ENCODE measurements at regions not wholly inside any gene's neighbourhood (a gene's known extent, or its start where the extent isn't known, plus 50 kb on each side); places are given as distances from the start of the nearest gene placed in this dataset.

DNA sequence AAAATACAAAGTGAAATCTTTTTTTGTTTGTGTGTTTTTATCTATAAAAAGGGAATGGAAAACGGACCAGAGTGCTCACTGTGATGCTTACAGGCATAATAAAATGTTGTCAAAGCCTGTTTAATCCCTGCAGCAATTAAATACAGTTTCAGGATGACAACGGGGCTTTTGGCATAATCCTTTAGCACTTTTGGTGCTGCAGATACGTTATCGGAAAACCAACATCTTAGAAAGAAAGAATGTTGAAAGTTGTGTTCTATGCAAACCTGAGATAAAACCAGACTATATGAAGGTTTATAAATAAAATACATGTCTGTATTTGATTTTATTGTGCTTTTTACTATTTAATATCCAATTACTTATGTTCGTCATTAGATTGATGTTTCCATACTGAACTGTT is 307.4 kb upstream of the DAB2 start:
- TF ChIP-seq, protein P1, sequence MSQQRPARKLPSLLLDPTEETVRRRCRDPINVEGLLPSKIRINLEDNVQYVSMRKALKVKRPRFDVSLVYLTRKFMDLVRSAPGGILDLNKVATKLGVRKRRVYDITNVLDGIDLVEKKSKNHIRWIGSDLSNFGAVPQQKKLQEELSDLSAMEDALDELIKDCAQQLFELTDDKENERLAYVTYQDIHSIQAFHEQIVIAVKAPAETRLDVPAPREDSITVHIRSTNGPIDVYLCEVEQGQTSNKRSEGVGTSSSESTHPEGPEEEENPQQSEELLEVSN (IDR thresholded peaks at IDR 0.05; ENCODE audit: borderline replicate concordance, low read depth): no peak
- TF ChIP-seq MYC (IDR thresholded peaks at IDR 0.05; ENCODE audit: borderline replicate concordance, low read length): no peak
- no peak for TF ChIP-seq CEBPB (IDR thresholded peaks at IDR 0.05)
- TF ChIP-seq NR3C1 (IDR thresholded peaks at IDR 0.05): no peak
- TF ChIP-seq, protein P2, sequence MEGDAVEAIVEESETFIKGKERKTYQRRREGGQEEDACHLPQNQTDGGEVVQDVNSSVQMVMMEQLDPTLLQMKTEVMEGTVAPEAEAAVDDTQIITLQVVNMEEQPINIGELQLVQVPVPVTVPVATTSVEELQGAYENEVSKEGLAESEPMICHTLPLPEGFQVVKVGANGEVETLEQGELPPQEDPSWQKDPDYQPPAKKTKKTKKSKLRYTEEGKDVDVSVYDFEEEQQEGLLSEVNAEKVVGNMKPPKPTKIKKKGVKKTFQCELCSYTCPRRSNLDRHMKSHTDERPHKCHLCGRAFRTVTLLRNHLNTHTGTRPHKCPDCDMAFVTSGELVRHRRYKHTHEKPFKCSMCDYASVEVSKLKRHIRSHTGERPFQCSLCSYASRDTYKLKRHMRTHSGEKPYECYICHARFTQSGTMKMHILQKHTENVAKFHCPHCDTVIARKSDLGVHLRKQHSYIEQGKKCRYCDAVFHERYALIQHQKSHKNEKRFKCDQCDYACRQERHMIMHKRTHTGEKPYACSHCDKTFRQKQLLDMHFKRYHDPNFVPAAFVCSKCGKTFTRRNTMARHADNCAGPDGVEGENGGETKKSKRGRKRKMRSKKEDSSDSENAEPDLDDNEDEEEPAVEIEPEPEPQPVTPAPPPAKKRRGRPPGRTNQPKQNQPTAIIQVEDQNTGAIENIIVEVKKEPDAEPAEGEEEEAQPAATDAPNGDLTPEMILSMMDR (IDR thresholded peaks at IDR 0.05): no peak
- no peak for TF ChIP-seq CBX2 (IDR thresholded peaks at IDR 0.05; ENCODE audit: borderline replicate concordance, low read depth)
- no peak for TF ChIP-seq POLR2AphosphoS2 (conservative IDR thresholded peaks at IDR 0.05; ENCODE audit: low read length)
- TF ChIP-seq MAFK (IDR thresholded peaks at IDR 0.05; ENCODE audit: partially characterized antibody): no peak
- no peak for TF ChIP-seq JUNB (IDR thresholded peaks at IDR 0.05)
- TF ChIP-seq, protein P3, sequence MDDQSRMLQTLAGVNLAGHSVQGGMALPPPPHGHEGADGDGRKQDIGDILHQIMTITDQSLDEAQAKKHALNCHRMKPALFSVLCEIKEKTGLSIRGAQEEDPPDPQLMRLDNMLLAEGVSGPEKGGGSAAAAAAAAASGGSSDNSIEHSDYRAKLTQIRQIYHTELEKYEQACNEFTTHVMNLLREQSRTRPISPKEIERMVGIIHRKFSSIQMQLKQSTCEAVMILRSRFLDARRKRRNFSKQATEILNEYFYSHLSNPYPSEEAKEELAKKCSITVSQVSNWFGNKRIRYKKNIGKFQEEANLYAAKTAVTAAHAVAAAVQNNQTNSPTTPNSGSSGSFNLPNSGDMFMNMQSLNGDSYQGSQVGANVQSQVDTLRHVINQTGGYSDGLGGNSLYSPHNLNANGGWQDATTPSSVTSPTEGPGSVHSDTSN (IDR thresholded peaks at IDR 0.05): no peak
- TF ChIP-seq ZC3H11A (IDR thresholded peaks at IDR 0.05): no peak
- TF ChIP-seq SMC3 (IDR thresholded peaks at IDR 0.05): no peak
- TF ChIP-seq CBX8 (IDR thresholded peaks at IDR 0.05): no peak
- TF ChIP-seq POLR2A (IDR thresholded peaks at IDR 0.05; ENCODE audit: low read length): no peak
